ENCODE measurements at regions not wholly inside any gene's neighbourhood (a gene's known extent, or its start where the extent isn't known, plus 50 kb on each side); places are given as distances from the start of the nearest gene placed in this dataset.

DNA sequence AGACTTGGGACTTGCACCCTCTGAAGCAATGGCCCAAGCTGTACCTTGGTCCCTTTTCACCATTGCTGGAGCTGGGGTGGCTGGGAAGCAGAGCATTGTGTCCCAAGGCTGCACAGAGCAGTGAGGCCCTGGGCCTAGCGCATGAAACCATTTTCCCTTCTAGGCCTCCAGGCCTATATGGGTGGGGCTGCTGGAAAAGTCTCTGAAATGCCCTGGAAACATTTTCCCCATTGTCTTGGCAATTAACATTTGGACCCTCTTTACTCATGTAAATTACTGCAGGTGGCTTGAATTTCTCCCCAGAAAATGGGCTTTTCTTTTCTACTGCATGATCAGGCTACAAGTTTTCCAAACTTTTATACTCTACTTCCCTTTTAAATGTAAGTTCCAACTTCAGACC is 510.5 kb downstream of the SLITRK6 start (continued):
- no peak for TF ChIP-seq POLR2AphosphoS5 (IDR thresholded peaks at IDR 0.05; ENCODE audit: low read length)
- TF ChIP-seq, protein P1, sequence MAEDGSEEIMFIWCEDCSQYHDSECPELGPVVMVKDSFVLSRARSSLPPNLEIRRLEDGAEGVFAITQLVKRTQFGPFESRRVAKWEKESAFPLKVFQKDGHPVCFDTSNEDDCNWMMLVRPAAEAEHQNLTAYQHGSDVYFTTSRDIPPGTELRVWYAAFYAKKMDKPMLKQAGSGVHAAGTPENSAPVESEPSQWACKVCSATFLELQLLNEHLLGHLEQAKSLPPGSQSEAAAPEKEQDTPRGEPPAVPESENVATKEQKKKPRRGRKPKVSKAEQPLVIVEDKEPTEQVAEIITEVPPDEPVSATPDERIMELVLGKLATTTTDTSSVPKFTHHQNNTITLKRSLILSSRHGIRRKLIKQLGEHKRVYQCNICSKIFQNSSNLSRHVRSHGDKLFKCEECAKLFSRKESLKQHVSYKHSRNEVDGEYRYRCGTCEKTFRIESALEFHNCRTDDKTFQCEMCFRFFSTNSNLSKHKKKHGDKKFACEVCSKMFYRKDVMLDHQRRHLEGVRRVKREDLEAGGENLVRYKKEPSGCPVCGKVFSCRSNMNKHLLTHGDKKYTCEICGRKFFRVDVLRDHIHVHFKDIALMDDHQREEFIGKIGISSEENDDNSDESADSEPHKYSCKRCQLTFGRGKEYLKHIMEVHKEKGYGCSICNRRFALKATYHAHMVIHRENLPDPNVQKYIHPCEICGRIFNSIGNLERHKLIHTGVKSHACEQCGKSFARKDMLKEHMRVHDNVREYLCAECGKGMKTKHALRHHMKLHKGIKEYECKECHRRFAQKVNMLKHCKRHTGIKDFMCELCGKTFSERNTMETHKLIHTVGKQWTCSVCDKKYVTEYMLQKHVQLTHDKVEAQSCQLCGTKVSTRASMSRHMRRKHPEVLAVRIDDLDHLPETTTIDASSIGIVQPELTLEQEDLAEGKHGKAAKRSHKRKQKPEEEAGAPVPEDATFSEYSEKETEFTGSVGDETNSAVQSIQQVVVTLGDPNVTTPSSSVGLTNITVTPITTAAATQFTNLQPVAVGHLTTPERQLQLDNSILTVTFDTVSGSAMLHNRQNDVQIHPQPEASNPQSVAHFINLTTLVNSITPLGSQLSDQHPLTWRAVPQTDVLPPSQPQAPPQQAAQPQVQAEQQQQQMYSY (CRISPR knock-in tag; IDR thresholded peaks at IDR 0.05): no peak
- TF ChIP-seq CHD4 (IDR thresholded peaks at IDR 0.05): no peak
- TF ChIP-seq EED (IDR thresholded peaks at IDR 0.05; ENCODE audit: low read depth): no peak
- no peak for TF ChIP-seq ZNF687 (IDR thresholded peaks at IDR 0.05)
- TF ChIP-seq RBBP5 (conservative IDR thresholded peaks at IDR 0.05): no peak
- no peak for TF ChIP-seq MYC (IDR thresholded peaks at IDR 0.05; ENCODE audit: insufficient read depth, insufficient read length, insufficient replicate concordance, low read length, severe bottlenecking)
- TF ChIP-seq TBL1XR1 (IDR thresholded peaks at IDR 0.05; ENCODE audit: low read depth, low read length): no peak
